ENCODE measurements at regions not wholly inside any gene's neighbourhood (a gene's known extent, or its start where the extent isn't known, plus 50 kb on each side); places are given as distances from the start of the nearest gene placed in this dataset.

DNA sequence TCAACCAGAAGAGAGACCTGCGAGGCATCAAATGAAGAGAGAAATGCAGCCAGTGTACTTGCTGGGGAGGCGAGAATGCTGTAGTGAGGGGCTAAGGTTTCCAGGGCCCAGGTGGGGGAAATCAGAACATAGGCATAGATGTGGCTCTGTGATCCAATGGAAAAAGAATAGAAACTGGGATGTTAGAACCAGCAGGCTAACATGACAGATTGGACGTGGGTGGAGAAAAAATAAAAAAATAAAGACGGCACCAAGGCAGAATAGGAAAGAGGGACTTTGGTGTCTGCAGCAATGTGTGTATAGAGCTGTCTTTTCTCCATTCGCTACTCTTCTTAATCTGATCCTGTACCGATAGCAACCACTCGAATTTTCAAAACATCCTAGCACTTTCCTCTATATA, 381.0 kb upstream of the NBEA start:
- Mint-ChIP-seq H3K9me3 (peaks cover 5% of the 10 kb centered on the region), H3K27me3 (no peaks in the 10 kb centered on the region), H3K36me3 (no peaks in the 10 kb centered on the region), H3K4me1 (ENCODE audit: unreplicated experiment) (no peaks in the 10 kb centered on the region), H3K27ac (no peak overlapping the region), H3K4me3 (no peak overlapping the region)
- TF ChIP-seq, protein P1, sequence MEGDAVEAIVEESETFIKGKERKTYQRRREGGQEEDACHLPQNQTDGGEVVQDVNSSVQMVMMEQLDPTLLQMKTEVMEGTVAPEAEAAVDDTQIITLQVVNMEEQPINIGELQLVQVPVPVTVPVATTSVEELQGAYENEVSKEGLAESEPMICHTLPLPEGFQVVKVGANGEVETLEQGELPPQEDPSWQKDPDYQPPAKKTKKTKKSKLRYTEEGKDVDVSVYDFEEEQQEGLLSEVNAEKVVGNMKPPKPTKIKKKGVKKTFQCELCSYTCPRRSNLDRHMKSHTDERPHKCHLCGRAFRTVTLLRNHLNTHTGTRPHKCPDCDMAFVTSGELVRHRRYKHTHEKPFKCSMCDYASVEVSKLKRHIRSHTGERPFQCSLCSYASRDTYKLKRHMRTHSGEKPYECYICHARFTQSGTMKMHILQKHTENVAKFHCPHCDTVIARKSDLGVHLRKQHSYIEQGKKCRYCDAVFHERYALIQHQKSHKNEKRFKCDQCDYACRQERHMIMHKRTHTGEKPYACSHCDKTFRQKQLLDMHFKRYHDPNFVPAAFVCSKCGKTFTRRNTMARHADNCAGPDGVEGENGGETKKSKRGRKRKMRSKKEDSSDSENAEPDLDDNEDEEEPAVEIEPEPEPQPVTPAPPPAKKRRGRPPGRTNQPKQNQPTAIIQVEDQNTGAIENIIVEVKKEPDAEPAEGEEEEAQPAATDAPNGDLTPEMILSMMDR (conservative IDR thresholded peaks at IDR 0.05), result no peak
- no peak for DNase-seq (ENCODE audit: extremely low spot score, unreplicated experiment)

DNA sequence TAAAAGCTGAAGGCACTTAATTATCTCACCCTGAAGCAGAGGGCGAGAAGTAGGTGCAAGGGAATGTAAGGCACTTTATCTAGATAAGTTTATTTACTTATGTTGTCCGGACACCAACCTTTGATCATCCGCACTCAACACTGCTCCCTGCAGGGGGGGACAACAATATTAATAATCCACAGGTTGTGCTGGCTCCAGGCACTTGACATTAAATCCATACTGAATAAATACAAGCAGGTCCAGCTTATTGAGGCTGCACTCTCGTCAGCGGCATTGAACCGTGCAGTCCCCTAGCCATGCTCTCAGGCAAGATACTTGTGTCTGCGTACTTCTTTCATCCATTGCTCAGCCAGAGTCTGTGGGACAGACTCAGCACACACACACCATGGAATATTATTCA, 374.5 kb upstream of the NBEA start:
- Mint-ChIP-seq H3K36me3 (no peaks in the 10 kb centered on the region), H3K9me3 (peaks cover under 1% of the 10 kb centered on the region), H3K4me1 (ENCODE audit: unreplicated experiment) (no peaks in the 10 kb centered on the region), H3K4me3 (no peak overlapping the region), H3K27me3 (no peaks in the 10 kb centered on the region), H3K27ac (no peak overlapping the region)
- TF ChIP-seq, protein P1 (conservative IDR thresholded peaks at IDR 0.05), result no peak
- no peak for DNase-seq (ENCODE audit: extremely low spot score, unreplicated experiment)

DNA sequence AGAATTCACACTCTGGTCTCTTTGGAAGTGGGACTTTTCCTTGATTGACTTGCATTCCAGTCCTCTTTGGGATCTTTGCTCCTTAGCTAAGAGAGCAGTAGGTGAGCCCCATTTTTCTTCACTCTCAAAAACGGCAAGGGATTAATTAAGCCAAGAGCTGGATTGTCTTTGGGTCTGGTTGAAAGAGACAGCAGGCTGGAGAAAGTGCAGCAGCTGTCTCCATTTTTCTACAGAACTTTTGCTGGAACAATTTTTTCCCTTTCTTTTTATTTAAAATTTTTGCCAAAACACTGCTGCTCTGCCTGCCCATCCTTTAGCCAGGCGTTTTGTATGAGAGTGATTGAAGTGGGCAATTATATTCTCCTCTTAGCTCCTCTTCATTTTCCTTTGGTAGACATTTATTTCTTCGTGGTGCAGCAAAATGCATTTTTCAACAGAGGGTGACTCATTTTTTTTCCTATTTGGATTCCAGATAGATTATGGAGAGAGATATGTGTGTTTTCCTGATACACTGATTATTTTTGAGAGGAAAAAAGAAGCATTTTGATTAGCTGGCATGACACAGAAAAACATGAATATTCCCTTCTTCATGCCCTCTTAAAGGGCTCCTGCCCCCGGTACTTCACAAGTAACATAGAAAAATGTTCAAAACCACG, 371.2 kb upstream of the NBEA start:
- TF ChIP-seq, protein P1 (conservative IDR thresholded peaks at IDR 0.05), result no peak
- Mint-ChIP-seq H3K27me3 (no peaks in the 10 kb centered on the region), H3K4me1 (ENCODE audit: unreplicated experiment) (no peaks in the 10 kb centered on the region), H3K4me3 (no peak overlapping the region), H3K9me3 (no peaks in the 10 kb centered on the region), H3K36me3 (no peaks in the 10 kb centered on the region), H3K27ac (no peak overlapping the region)
- DNase-seq (ENCODE audit: extremely low spot score, unreplicated experiment), result no peak

DNA sequence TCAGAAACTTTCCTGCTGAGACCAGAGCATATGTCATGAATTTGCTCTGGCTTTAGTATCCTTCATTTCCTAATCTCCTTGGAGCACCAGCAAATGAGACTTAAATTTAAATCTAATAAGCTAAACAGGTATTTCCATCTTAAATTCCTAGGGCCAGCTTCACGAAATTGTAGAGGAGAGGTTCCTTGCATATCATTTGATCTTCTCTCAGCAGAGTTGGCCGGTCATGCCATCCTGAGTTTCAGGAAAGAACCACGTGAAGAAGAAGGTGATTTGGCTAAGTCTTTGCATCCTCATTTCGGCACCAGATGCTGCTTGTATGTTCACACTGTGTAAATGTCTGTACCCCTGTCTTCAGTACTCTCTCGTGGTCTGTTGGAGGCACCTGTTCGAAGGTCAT, 370.4 kb upstream of the NBEA start:
- Mint-ChIP-seq H3K36me3 (no peaks in the 10 kb centered on the region), H3K4me3 (no peak overlapping the region), H3K27me3 (no peaks in the 10 kb centered on the region), H3K9me3 (no peaks in the 10 kb centered on the region), H3K4me1 (ENCODE audit: unreplicated experiment) (no peaks in the 10 kb centered on the region), H3K27ac (no peak overlapping the region)
- TF ChIP-seq, protein P1 (conservative IDR thresholded peaks at IDR 0.05), result no peak
- DNase-seq (ENCODE audit: extremely low spot score, unreplicated experiment), result no peak

DNA sequence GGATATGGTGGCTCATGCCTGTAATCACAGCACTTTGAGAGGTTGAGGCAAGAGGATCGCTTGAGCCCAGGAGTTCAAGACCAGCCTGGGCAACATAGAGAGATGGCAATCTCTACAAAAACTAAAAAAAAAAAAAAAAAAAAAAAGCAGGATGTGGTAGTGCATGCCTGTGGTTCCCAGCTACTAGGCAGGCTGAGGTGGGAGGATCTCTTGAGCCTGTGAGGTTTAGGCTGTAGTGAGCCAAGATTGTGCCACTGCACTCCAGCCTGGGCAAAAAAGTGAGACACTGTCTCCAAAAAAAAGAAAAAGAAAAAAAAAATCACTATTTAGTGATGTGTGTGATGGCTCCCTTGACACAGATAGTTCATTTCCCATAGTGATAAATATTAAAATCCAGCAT, 365.0 kb upstream of the NBEA start:
- Mint-ChIP-seq H3K4me1 (ENCODE audit: unreplicated experiment) (peaks cover 3% of the 10 kb centered on the region), H3K9me3 (no peaks in the 10 kb centered on the region), H3K36me3 (no peaks in the 10 kb centered on the region), H3K4me3 (no peak overlapping the region), H3K27ac (no peak overlapping the region), H3K27me3 (no peaks in the 10 kb centered on the region)
- DNase-seq (ENCODE audit: extremely low spot score, unreplicated experiment), result no peak
- TF ChIP-seq, protein P1 (conservative IDR thresholded peaks at IDR 0.05), result no peak

DNA sequence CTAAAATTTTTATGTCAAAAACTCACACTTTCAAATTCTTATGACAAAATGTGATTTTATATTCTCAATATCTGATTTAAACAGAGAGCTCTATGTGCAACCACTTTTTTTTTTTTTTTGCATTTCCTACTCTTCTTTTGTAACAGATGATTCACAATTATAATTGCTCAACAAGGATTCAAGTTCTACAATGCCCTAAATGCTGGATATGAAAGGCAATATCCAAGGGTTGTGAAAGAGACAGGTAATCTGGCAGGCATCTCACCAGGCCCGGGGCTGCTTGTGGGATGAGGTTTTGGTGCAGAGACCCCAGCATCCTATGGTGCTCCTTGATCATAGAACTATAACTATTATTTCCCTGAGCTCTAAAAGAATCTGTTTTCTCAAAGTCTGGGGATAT, 363.6 kb upstream of the NBEA start:
- H3K27ac Mint-ChIP-seq, result no peak overlapping the region
- H3K4me3 Mint-ChIP-seq, result no peak overlapping the region
- TF ChIP-seq, protein P1 (conservative IDR thresholded peaks at IDR 0.05), result no peak
- no peaks in the 10 kb centered on the region for H3K27me3 Mint-ChIP-seq
- peaks cover 3% of the 10 kb centered on the region for H3K4me1 Mint-ChIP-seq (ENCODE audit: unreplicated experiment)
- H3K36me3 Mint-ChIP-seq, result no peaks in the 10 kb centered on the region
- no peaks in the 10 kb centered on the region for H3K9me3 Mint-ChIP-seq
- no peak for DNase-seq (ENCODE audit: extremely low spot score, unreplicated experiment)
